Brain microvascular endothelial cell (primary cell): ENCODE measurements at regions not wholly inside any gene's neighbourhood (a gene's known extent, or its start where the extent isn't known, plus 50 kb on each side); places are given as distances from the start of the nearest gene placed in this dataset.
A peak's percentile ranks its signal among the peaks of the same experiment; 100 is the strongest.

Experiments
- DNase-seq: peaks from one replicate; pipeline ENCODE4 v3.0.0-alpha.2; 2020
- H3K27ac ChIP-seq: fragments of 250-450 bp; sonication (Bioruptor Pico); 2 replicates; pipeline ENCODE4 v1.5.1; 2020; ENCODE audit warnings: mild to moderate bottlenecking, moderate library complexity
- H3K27me3 ChIP-seq: fragments of 250-450 bp; sonication (Bioruptor Pico); replicated peaks from 2 replicates; pipeline ENCODE4 v1.5.1; 2020; ENCODE audit warnings: mild to moderate bottlenecking
- H3K36me3 ChIP-seq: fragments of 250-450 bp; sonication (Bioruptor Pico); replicated peaks from 2 replicates; pipeline ENCODE4 v1.5.1; 2020; ENCODE audit warnings: mild to moderate bottlenecking
- H3K4me3 ChIP-seq: 2 replicates; pipeline ENCODE4 v1.5.1; 2011; ENCODE audit warnings: low read depth, mild to moderate bottlenecking, control low read depth, low read length, moderate library complexity
- in situ Hi-C: cut with HindIII; loops from 2 replicates; pipeline ENCODE4 v1.10.0; 2017; ENCODE audit warnings: low sequenced_read_pairs, low pct_ligation_motif_present
- TF ChIP-seq, protein P1 (sequence below): IDR thresholded peaks from 2 replicates; pipeline ENCODE4 v1.5.1; 2011; ENCODE audit warnings: low read depth, mild to moderate bottlenecking, moderate library complexity, low read length, control low read depth, inconsistent platforms; ENCODE audit errors: missing control alignments

DNA sequence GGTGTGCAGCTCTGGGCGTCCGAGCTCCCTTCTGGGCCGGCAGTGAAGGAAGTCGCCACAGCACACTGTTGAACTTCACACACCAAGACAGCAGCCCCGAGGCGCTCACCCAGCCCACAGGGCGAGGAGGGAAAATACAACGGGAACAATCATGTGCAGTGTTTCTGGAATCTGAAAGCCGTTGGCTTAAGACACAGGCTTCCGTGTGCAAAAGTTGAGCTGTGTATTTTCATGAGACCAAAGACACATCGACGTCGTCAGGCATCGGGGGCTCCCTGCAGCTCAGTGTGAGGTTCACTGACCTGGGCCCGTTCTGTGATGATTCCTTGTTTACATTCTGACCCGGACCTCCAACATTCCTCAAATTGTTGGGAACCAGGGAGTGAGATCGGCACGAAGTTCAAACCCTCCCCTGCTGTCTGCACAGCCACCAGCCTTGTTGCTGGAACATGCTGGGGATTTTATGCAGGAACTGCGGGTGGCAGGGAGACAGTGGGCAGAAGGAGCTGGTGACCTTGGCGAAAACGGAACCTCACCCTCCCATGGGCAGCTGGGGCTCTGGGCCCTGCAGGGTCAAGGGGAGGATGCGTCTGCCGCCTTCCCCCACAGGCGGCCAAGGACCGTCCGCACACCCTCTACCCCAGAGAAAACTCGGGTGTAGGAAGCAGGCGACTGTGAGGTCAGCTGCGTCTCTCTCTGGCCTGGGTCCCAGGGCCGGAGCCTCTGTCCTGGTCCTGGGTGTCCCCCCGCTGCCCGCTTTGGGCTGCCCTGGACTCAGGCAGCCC, 72.2 kb downstream of the METRNL start:
- in situ Hi-C loops, result no loop called here
- TF ChIP-seq, protein P1, sequence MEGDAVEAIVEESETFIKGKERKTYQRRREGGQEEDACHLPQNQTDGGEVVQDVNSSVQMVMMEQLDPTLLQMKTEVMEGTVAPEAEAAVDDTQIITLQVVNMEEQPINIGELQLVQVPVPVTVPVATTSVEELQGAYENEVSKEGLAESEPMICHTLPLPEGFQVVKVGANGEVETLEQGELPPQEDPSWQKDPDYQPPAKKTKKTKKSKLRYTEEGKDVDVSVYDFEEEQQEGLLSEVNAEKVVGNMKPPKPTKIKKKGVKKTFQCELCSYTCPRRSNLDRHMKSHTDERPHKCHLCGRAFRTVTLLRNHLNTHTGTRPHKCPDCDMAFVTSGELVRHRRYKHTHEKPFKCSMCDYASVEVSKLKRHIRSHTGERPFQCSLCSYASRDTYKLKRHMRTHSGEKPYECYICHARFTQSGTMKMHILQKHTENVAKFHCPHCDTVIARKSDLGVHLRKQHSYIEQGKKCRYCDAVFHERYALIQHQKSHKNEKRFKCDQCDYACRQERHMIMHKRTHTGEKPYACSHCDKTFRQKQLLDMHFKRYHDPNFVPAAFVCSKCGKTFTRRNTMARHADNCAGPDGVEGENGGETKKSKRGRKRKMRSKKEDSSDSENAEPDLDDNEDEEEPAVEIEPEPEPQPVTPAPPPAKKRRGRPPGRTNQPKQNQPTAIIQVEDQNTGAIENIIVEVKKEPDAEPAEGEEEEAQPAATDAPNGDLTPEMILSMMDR, result no peak
- H3K27me3 ChIP-seq, result no peaks in the 10 kb centered on the region
- no peaks in the 10 kb centered on the region for H3K36me3 ChIP-seq
- no peak overlapping the region for H3K4me3 ChIP-seq
- peak; percentile 27 for DNase-seq
- H3K27ac ChIP-seq, result no peak overlapping the region

GRCh38 chr17:83152227-83152744, 72.9 kb downstream of the METRNL start:
- DNase-seq, result no peak
- in situ Hi-C loops, result no loop called here
- Histone ChIP-seq H3K27ac (no peak overlapping the region), H3K4me3 (no peak overlapping the region), H3K27me3 (no peaks in the 10 kb centered on the region), H3K36me3 (no peaks in the 10 kb centered on the region)
- TF ChIP-seq, protein P1, result no peak

DNA sequence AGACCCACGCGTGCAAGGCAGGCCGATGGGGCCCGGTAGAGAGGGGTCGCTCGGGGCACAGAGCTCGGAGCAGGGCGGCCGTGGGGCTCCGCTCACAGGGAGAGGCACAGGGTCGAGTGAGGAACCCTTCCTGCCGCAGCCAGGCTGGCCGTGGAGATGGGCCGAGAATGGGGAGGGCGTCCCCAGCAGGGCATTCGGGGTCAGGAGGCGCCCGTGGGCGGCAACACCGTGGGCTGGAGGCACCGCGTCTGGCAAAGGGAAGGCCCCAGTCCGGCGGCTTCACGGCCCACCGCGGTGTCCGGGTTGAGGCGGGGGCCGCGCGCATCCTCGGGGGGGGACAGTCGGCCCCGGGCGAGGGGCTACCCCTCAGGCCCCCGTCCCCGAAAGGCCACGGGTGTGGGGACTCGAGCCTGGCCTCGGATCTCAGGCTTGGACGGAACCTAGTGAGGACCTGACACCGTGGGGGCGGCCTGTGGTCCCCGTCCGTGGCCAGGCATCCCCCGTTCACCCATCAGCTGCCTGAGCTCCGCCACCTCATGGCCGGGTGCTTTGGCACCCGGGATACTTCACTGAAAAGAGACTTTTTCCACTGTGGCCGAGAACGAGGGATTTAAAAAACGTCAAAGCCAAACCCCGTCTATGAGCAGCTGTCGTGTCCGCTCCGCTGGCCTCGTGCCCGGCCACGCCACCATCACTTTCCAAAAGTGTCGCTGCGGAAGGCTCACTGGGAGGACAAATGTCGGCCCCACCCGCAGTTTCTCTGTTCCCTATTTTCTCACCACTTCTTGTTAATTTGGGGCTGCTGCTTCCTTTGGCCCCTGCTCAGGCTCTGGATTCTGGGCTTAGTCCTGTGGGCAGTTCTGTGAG, 73.6 kb downstream of the METRNL start:
- H3K27me3 ChIP-seq, result no peaks in the 10 kb centered on the region
- no peak for DNase-seq
- in situ Hi-C loops, result no loop called here
- H3K36me3 ChIP-seq, result no peaks in the 10 kb centered on the region
- TF ChIP-seq, protein P1, result no peak
- no peak overlapping the region for H3K4me3 ChIP-seq
- H3K27ac ChIP-seq, result no peak overlapping the region

GRCh38 chr17:83153681-83154310, 74.4 kb downstream of the METRNL start:
- H3K27me3 ChIP-seq, result no peaks in the 10 kb centered on the region
- no peak for DNase-seq
- no peak overlapping the region for H3K27ac ChIP-seq

More at GRCh38 chr17:83153681-83154310, 74.4 kb downstream of the METRNL start:
- in situ Hi-C loops, result no loop called here
- TF ChIP-seq, protein P1, result no peak
- Histone ChIP-seq H3K4me3 (no peak overlapping the region), H3K36me3 (no peaks in the 10 kb centered on the region)
